HK-2 (cell line): ENCODE measurements at regions not wholly inside any gene's neighbourhood (a gene's known extent, or its start where the extent isn't known, plus 50 kb on each side); places are given as distances from the start of the nearest gene placed in this dataset.
"Not testable (repeated sequence)": the region's sequence is repeated elsewhere in the genome, so short reads cannot be mapped to it uniquely, and the experiment has no call there.

Source experiments
- DNase-seq: peaks from one replicate; pipeline ENCODE4 v3.0.0-alpha.2; 2018; ENCODE audit not compliant: unreplicated experiment

- DNase-seq: no peak
Measured at GRCh38 chr5:93224624-93225023, 356.4 kb downstream of the NR2F1-AS1 start.

- DNase-seq: no peak
Measured at GRCh38 chr5:93221773-93222172, 359.2 kb downstream of the NR2F1-AS1 start.

GRCh38 chr5:93220431-93220830, 360.6 kb downstream of the NR2F1-AS1 start:
- DNase-seq: no peak

- no peak for DNase-seq
Measured at GRCh38 chr5:93219641-93220145, 361.3 kb downstream of the NR2F1-AS1 start.

GRCh38 chr5:93213111-93213794, 367.8 kb downstream of the NR2F1-AS1 start:
- not testable (repeated sequence) for DNase-seq

- no peak for DNase-seq
Measured at GRCh38 chr5:93209476-93209875, 371.5 kb downstream of the NR2F1-AS1 start.

GRCh38 chr5:93208141-93208751, 372.8 kb downstream of the NR2F1-AS1 start:
- DNase-seq: no peak

GRCh38 chr5:93206203-93206602, 374.8 kb downstream of the NR2F1-AS1 start:
- no peak for DNase-seq

- DNase-seq: no peak
Measured at GRCh38 chr5:93201061-93201460, 380.0 kb downstream of the NR2F1-AS1 start.

GRCh38 chr5:93196986-93197385, 384.0 kb downstream of the NR2F1-AS1 start:
- no peak for DNase-seq

GRCh38 chr5:93193431-93194347, 387.3 kb downstream of the NR2F1-AS1 start:
- DNase-seq: no peak

GRCh38 chr5:93192683-93193082, 388.3 kb downstream of the NR2F1-AS1 start:
- no peak for DNase-seq

GRCh38 chr5:93192087-93192486, 388.9 kb downstream of the NR2F1-AS1 start:
- DNase-seq: no peak

GRCh38 chr5:93191035-93191817, 389.8 kb downstream of the NR2F1-AS1 start:
- no peak for DNase-seq

GRCh38 chr5:93189707-93190120, 391.3 kb downstream of the NR2F1-AS1 start:
- DNase-seq: peak; percentile 31

- no peak for DNase-seq
Measured at GRCh38 chr5:93188876-93189485, 392.0 kb downstream of the NR2F1-AS1 start.

- DNase-seq: no peak
Measured at GRCh38 chr5:93186076-93186682, 394.8 kb downstream of the NR2F1-AS1 start.

GRCh38 chr5:93184041-93184440, 397.0 kb downstream of the NR2F1-AS1 start:
- no peak for DNase-seq

- no peak for DNase-seq
Measured at GRCh38 chr5:93179466-93179865, 401.6 kb downstream of the NR2F1-AS1 start.

GRCh38 chr5:93174930-93175329, 406.1 kb downstream of the NR2F1-AS1 start:
- no peak for DNase-seq

GRCh38 chr5:93165559-93165958, 415.5 kb downstream of the NR2F1-AS1 start:
- no peak for DNase-seq
